Suprapubic skin (tissue), 4 donors: ENCODE measurements at regions not wholly inside any gene's neighbourhood (a gene's known extent, or its start where the extent isn't known, plus 50 kb on each side); places are given as distances from the start of the nearest gene placed in this dataset.
"Not testable (repeated sequence)": the region's sequence is repeated elsewhere in the genome, so short reads cannot be mapped to it uniquely, and the experiment has no call there.

Experiments used
- DNase-seq, 2 donors: peaks; one replicate each; pipeline ENCODE4 v3.0.0-alpha.2; 2019; ENCODE audit warnings: low spot score in 2 of 2
- H3K27ac ChIP-seq: fragments of 200-600 bp; sonication (generic); one replicate; pipeline ENCODE4 v1.5.1; 2019
- H3K27me3 ChIP-seq: fragments of 200-600 bp; sonication (generic); one replicate; pipeline ENCODE4 v1.5.1; 2019
- H3K36me3 ChIP-seq: fragments of 200-600 bp; sonication (generic); one replicate; pipeline ENCODE4 v1.5.1; 2019
- H3K4me1 ChIP-seq: fragments of 200-600 bp; sonication (generic); one replicate; pipeline ENCODE4 v1.5.1; 2019
- H3K4me3 ChIP-seq: fragments of 200-600 bp; sonication (generic); one replicate; pipeline ENCODE4 v1.5.1; 2019; ENCODE audit warnings: mild to moderate bottlenecking
- H3K9me3 ChIP-seq: fragments of 200-600 bp; sonication (generic); one replicate; pipeline ENCODE4 v1.5.1; 2019
- EP300 ChIP-seq: sonication (generic); formaldehyde crosslinking; IDR thresholded peaks from one replicate; pipeline ENCODE4 v1.6.1; 2017; ENCODE audit warnings: antibody characterized with exemption
- POLR2A ChIP-seq, 2 donors: fragments of 450-650 bp; IDR thresholded peaks; one replicate each; pipeline ENCODE4 v1.6.1; 2017; ENCODE audit warnings: antibody characterized with exemption in 2 of 2, mild to moderate bottlenecking in 2 of 2, moderate library complexity in 2 of 2
- POLR2AphosphoS5 ChIP-seq, 3 donors: sonication (generic); formaldehyde crosslinking; IDR thresholded peaks; one replicate each; pipeline ENCODE4 v1.6.1; 2017; ENCODE audit warnings: antibody characterized with exemption in 3 of 3
- WGBS: methylation state at CpG from one replicate; pipeline ENCODE4 v1.1.5; 2018; 5-methylcytosine and 5-hydroxymethylcytosine counted together
- TF ChIP-seq, protein P1 (sequence below), 2 donors: fragments of 200-600 bp in 1 of 2; fragments of 450-650 bp in 1 of 2; sonication (generic) in 1 of 2; IDR thresholded peaks; one replicate each; pipeline ENCODE4 v1.5.1; 2016 to 2019; ENCODE audit warnings: antibody characterized with exemption in 2 of 2, mild to moderate bottlenecking in 1 of 2, moderate library complexity in 1 of 2

DNA sequence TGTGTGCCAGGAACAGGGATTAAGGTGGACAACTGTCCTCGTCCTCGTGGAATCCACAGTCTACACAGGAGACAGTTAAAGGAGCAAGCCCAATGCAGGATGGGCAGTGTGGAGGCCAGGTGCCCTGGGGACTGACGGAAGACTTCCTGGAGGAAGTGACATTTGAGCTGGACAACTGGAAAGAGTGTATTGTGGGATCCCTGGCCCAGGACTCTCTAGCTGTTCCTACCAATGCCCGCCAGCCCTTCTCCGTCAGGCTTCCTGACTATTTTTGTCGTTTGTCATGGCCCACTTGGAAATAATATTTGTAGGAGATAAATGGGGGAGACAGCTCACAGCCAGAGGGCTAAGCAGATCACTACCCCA lies 235.3 kb downstream of the TOMM20 start:
- Histone ChIP-seq H3K4me1 (peaks cover 14% of the 10 kb centered on the region), H3K4me3 (no peak overlapping the region), H3K27me3 (no peaks in the 10 kb centered on the region), H3K36me3 (no peaks in the 10 kb centered on the region), H3K27ac (peak overlapping the region; percentile 72), H3K9me3 (no peaks in the 10 kb centered on the region)
- WGBS = 91% methylated on average over 6 of the region's 6 CpGs
- TF ChIP-seq POLR2AphosphoS5 (IDR thresholded peaks at IDR 0.05) (no peak), POLR2A (IDR thresholded peaks at IDR 0.05) (no peak), EP300 (no peak)
- TF ChIP-seq, protein P1, sequence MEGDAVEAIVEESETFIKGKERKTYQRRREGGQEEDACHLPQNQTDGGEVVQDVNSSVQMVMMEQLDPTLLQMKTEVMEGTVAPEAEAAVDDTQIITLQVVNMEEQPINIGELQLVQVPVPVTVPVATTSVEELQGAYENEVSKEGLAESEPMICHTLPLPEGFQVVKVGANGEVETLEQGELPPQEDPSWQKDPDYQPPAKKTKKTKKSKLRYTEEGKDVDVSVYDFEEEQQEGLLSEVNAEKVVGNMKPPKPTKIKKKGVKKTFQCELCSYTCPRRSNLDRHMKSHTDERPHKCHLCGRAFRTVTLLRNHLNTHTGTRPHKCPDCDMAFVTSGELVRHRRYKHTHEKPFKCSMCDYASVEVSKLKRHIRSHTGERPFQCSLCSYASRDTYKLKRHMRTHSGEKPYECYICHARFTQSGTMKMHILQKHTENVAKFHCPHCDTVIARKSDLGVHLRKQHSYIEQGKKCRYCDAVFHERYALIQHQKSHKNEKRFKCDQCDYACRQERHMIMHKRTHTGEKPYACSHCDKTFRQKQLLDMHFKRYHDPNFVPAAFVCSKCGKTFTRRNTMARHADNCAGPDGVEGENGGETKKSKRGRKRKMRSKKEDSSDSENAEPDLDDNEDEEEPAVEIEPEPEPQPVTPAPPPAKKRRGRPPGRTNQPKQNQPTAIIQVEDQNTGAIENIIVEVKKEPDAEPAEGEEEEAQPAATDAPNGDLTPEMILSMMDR (IDR thresholded peaks at IDR 0.05) = no peak
- no peak for DNase-seq

DNA sequence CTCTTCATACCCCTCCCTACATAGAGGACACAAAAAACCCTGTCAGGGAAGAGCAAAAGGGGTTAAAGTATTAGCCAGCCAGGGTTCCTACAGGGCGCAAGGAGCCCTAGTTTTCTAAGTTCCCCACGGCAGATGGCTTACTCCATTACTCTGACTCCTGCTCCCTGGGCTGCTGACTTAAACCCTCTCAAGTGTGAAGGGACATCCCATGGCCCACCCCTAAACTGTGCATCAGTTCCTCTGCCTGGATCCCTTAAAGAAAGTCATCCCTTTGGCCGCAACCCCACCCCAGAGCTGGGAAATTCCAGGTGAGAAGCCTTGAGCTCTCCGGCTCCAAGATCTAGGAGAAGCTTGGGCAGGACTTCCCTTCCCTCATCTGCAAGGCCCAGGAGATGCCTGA lies 236.0 kb downstream of the TOMM20 start:
- H3K27me3 ChIP-seq = no peaks in the 10 kb centered on the region
- H3K4me3 ChIP-seq = no peak overlapping the region
- H3K4me1 ChIP-seq = peaks cover 14% of the 10 kb centered on the region
- no peak overlapping the region for H3K27ac ChIP-seq
- no peak for DNase-seq
- WGBS = 83% methylated on average over 2 of the region's 4 CpGs
- H3K9me3 ChIP-seq = no peaks in the 10 kb centered on the region
- TF ChIP-seq, protein P1 (IDR thresholded peaks at IDR 0.05) = no peak
- TF ChIP-seq POLR2A (IDR thresholded peaks at IDR 0.05) = no peak
- H3K36me3 ChIP-seq = no peaks in the 10 kb centered on the region

DNA sequence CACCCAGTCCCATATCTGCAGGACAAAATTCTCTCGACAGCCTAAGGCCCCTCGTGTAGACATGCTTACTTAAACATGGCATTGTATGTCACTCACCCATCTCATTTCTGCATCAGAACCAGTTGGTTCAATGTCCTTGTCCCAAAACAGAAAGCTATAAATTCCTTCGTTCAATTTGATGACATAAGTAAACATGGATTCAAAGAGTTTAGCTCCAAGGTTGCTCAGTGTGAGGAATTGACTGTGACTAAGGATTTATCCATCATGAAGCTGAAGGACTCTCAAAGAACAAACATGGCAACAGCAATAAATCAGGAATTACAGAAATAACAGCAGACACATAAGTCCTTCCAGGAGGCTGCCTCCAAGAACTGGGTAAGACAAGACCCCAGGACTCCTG lies 237.2 kb downstream of the TOMM20 start:
- 81% methylated on average over 3 of the region's 3 CpGs for WGBS
- no peak for DNase-seq
- no peaks in the 10 kb centered on the region for H3K27me3 ChIP-seq
- no peaks in the 10 kb centered on the region for H3K9me3 ChIP-seq
- no peak overlapping the region for H3K27ac ChIP-seq
- H3K36me3 ChIP-seq = no peaks in the 10 kb centered on the region
- H3K4me3 ChIP-seq = no peak overlapping the region
- TF ChIP-seq, protein P1 (IDR thresholded peaks at IDR 0.05) = no peak
- TF ChIP-seq POLR2AphosphoS5 (IDR thresholded peaks at IDR 0.05) (no peak), POLR2A (IDR thresholded peaks at IDR 0.05) (no peak), EP300 (no peak)
- peaks cover 25% of the 10 kb centered on the region for H3K4me1 ChIP-seq

DNA sequence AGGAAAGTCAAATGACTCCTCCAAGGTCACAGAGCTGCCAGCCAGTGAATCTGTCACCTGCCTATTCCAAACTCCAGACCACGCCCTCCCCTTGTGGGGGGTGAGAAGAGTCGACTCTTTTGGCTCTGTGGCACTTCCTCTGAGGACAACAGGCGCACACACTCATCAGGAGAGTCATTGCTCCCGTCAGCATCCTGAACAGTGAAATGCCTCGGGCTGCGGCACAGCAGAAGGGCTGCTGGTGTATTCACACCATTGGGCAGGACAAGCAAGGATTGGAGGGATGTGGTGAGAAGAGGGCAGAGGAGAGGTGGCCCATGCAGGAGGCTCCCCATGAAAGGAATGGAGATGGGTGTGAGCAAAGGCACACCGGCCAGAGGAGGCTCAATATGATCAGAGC lies 239.0 kb downstream of the TOMM20 start:
- Histone ChIP-seq H3K9me3 (no peaks in the 10 kb centered on the region), H3K27me3 (no peaks in the 10 kb centered on the region), H3K4me3 (no peak overlapping the region), H3K27ac (no peak overlapping the region), H3K36me3 (no peaks in the 10 kb centered on the region), H3K4me1 (peaks cover 36% of the 10 kb centered on the region)
- 67% methylated on average over 7 of the region's 7 CpGs for whole genome bisulfite sequencing
- TF ChIP-seq POLR2A (IDR thresholded peaks at IDR 0.05) (no peak), POLR2AphosphoS5 (IDR thresholded peaks at IDR 0.05) (no peak), EP300 (no peak)
- TF ChIP-seq, protein P1 (IDR thresholded peaks at IDR 0.05) = no peak
- no peak for DNase-seq

DNA sequence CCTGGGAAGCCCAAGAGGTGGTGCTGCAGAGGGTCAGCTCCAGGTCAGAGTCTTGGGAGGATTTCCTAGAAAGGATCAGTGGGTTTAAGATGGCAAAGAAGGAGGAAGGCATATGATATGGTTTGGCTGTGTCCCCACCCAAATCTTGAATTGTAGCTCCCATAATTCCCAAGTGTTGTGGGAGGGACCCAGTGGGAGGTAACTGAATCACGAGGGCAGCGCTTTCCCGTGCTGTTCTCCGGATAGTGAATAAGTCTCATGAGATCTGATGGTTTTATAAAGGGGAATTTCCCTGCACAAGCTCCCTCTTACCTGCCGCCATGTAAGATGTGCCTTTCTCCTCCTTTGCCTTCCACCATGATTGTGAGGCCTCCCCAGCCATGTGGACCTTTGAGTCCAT lies 240.4 kb downstream of the TOMM20 start:
- H3K27ac ChIP-seq, H3K4me3 ChIP-seq, H3K27me3 ChIP-seq, DNase-seq, H3K9me3 ChIP-seq, H3K36me3 ChIP-seq: not testable (repeated sequence)
- WGBS = 80% methylated on average over 5 of the region's 5 CpGs
- H3K4me1 ChIP-seq = peaks cover 26% of the 10 kb centered on the region
